ENCODE measurements at regions not wholly inside any gene's neighbourhood (a gene's known extent, or its start where the extent isn't known, plus 50 kb on each side); places are given as distances from the start of the nearest gene placed in this dataset.

DNA sequence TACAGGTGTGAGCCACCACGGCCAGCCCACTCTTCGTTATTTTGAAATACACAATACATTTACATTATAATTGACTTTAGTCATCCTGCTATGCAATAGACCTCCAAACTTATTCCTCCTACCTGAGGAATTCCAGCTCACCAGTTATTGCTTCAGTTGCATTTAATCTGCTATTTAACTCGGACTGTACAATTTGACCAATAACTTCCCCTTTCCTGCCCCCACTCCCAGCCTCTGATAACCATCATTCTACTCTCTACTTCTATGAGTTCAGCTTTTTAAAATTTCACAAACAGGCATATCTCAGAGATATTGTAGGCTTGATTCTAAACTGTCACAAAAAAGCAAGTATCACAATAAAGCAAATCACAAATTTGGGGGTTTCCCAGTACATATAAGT, 157.0 kb downstream of the COPRS start:
- no peak for DNase-seq

DNA sequence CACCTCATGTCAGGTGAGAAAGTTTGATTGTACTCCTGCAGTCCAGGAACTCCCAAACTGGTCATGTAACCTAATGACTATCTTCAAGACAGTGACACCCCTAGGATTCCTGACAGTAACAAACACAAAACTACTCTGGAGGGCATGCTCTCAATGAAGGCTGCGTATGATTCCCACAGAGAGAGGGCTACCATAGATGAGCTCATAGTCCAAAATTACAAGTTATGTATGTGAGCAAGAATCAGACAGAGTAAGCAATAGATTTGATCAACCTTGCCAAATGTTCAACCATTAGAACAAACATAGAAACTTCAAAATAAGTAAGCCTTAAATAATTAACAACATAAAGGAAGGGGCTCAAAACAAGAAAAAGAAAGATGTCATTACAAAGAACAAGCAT, 158.1 kb downstream of the COPRS start:
- DNase-seq = no peak

- DNase-seq = no peak
Measured at GRCh38 chr17:31699886-31700285, 159.2 kb downstream of the COPRS start.

DNA sequence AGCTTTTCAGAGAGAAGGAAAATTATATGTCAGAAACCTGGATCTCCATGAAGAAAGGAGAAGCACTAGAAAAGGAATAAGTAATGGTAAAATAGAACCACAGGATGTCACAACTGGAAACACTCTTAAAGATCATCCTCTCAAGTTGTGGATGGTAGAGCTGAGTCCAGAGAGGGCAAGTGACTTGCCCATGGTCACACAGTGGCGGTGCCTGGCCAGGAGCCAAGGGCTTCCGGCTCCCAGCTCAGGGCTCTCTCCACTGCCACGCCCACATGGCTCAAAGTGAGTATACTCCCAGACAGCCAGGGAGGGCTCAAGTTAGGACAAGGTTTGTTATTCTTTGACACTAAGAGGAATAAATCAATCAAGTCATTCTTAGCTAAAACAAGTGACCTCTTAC, 159.8 kb downstream of the COPRS start:
- no peak for DNase-seq

DNA sequence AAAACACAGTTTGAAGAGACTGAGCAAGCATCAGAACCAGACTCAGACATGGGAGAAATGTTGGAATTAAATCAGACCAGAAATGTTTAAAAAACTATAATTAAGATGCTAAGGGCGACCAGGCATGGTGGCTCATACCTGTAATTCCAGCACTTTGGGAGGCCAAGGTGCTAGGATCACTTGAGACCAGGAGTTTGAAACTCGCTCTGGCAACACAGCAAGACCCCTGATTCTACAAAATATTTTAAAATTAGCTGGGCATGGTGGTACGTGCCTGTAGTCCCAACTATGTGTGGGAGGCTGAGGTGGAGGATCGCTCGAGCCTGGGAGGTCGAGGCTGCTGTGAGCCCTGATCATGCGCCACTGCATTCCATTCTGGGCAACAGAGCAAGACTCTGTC, 160.3 kb downstream of the COPRS start:
- DNase-seq = no peak

DNA sequence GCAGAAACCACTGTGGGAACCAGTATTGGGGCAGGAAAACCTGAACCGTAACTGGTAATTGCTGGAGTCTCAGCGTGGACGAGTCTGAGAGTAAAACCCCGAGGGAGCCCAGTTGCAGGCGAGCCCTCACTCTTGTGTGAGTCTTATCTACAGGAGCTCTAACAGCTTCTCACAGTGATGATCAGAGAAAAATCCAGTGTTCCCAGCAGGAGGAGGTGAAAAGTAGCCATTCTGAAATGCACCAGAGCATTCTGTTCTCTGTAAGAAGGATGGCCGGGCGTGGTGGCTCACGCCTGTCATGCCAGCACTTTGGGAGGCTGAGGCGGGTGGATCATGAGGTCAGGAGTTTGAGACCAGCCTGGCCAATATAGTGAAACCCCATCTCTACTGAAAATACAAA, 161.2 kb downstream of the COPRS start:
- DNase-seq = no peak

DNA sequence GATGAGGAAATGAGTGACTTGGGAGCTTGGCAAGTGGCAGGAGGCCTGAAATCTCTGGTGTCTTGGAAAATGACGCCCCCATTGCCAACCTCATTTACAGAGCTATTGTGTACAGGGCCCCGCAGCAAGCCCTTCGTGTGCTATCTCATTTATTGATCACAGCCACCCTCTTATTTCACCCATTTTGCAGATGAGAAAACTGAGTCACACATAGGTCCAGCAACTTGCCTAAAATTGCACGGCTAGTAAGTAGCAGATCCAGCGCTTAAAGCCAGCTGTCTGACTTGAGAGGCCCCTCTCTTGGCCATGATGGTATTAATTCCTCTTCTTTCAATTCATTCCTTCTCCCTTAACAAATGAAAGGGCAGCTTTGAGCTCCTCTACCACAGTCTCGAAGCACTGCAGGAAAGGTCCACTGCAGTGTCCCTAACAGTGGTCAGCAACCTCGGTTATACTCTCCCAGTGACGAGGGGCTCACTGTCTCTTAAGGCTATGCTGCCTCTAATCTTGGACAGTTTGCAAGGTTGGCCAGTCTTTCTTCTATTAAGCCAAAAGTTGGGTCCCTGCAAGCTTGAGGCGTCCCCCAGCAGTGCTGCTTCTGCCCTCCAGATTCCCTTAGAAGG, 162.2 kb downstream of the COPRS start:
- no peak for DNase-seq

- DNase-seq = no peak
Measured at GRCh38 chr17:31696184-31696602, 162.9 kb downstream of the COPRS start.

GRCh38 chr17:31695456-31696090, 163.5 kb downstream of the COPRS start:
- no peak for DNase-seq

DNA sequence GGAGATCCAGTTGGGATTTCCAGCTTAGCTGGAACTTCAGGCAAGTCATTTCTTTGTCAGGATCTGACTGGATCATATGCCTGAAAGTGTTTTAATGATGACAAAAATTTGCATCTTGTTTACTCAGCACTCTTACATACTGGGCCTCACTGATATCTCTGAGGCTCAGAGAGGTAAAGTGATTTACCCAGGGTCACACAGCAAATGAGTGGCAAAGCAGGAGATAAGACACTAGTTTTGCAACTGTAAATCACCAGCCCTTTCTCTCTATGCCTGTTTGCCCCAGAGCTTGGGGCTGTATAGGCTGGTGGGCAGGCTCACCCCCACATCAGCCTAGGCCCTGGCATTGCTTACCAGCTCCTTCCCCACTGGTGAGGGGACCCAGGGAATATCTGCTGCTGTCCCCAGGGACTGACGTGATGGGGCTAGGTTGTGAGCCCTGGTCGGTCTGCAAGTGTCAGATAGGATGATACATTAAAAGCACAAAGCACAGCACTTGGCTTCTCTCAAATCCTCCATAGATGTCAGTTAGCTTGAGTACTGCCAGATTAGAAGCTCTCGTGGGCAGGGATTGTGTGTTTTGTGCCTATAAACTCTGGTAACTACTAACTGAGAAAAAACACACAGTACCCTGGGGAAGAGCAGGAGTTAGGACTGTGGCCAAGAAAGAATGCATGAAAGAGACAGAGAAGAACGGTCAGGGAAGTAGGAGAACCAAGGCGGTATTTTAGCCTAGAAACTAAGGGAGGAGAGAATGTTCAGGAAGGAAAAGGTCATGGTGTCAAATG, 165.4 kb downstream of the COPRS start:
- DNase-seq = no peak

DNA sequence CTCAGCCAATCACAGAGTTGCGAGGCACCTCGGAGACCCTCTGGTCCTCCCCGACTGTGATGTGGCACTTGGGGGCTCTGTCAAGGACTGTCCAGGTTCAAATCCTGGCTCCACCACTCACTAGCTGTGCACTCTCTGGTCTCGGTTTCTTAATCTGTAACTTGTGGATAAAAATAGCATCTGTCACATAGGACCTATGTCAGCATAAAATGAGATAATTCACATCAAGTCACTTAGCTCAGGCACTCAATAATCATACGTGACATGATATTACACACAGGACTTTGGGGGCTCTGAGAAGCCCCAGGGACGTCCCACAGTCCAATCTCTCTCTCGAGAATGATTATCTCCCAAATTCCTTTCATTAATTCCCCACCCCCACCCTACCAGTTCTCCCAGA, 166.4 kb downstream of the COPRS start:
- DNase-seq = no peak

GRCh38 chr17:31692027-31692426, 167.0 kb downstream of the COPRS start:
- no peak for DNase-seq

GRCh38 chr17:31691251-31691905, 167.7 kb downstream of the COPRS start:
- no peak for DNase-seq

DNA sequence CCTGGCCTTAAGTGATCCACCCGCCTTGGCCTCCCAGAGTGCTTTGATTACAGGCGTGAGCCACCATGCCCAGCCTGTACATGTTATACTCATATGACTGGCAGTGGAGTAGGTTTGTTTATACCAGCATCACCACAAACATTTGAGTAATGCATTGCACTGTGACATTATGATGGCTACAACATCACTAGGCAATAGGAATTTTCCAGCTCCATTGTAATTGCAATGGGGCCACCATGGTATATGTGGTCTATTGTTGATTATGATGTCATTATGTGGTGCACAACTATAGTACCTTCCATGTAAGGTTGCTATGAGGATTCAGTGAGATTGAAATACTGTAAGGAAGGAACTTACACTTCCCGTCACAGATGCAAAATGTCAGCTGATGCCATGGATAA, 168.9 kb downstream of the COPRS start:
- DNase-seq = no peak

GRCh38 chr17:31688701-31689100, 170.3 kb downstream of the COPRS start:
- no peak for DNase-seq

- DNase-seq = no peak
Measured at GRCh38 chr17:31687505-31688126, 171.4 kb downstream of the COPRS start.

- no peak for DNase-seq
Measured at GRCh38 chr17:31686495-31686894, 172.5 kb downstream of the COPRS start.

GRCh38 chr17:31684901-31685300, 174.1 kb downstream of the COPRS start:
- no peak for DNase-seq

GRCh38 chr17:31680126-31680525, 178.9 kb downstream of the COPRS start:
- no peak for DNase-seq

DNA sequence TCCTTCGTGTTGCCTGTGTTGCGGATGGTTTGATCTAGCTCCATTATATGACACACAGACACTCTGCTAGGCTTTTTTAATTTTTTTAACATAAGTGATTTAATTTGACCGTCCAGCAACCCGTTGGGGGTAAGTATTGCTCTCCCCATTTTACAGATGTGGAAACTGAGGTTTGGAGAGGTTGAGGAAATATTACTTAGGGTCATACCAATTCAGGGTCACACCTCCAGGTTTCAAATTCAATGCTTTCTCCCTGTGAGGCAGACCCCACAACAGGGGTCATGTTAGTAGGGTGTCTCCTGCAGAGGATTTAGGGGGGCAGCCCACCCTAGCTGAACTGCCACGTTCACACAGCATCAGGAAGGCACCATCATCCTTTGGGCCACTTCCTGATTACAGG, 179.4 kb downstream of the COPRS start:
- DNase-seq = no peak

DNA sequence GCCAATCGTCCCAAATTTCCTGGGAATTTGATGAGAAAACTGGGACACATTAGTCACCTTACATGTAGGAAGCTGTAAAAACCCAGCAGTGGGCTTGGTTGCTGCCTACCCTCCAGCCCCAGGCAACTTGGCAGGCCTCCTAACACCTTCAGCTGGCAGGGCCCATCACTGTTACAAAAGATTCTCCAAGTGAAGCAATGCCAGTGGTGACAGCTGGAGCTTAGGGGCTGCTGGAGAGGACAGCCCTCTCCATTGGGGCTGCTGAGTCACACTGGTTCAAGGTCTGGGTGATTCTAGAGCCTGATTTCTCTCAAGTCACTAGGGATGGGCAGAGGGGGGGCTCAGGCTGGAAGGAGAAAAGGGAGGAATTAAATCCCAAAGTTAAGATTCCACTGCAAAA, 180.6 kb downstream of the COPRS start:
- no peak for DNase-seq

- no peak for DNase-seq
Measured at GRCh38 chr17:31677681-31678080, 181.4 kb downstream of the COPRS start.

DNA sequence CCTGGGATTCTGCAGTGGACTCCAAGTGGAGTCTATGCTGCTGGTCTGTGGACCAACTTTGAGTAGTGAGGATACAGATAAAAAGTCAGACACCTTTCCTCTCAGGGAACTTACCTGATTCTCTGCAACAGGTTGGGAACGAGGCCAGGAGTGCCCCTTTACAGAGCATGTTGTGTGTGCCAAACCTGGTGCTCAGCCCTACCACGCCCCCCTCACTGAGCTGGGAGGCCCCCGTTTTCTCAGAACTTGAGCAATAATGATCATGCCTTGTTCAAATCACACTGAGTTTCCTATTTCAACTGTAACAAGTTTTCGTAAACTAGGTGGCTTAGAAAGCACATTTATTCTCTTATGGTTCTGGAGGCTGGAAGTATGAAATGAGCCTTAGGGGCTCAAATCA, 182.0 kb downstream of the COPRS start:
- no peak for DNase-seq
